NCI-H526 (cell line): ENCODE measurements at regions not wholly inside any gene's neighbourhood (a gene's known extent, or its start where the extent isn't known, plus 50 kb on each side); places are given as distances from the start of the nearest gene placed in this dataset.

Experiments
- DNase-seq, 2 experiments: peaks; one replicate each; lab custom pipeline; 2025; lab: John Stamatoyannopoulos, UW

DNA sequence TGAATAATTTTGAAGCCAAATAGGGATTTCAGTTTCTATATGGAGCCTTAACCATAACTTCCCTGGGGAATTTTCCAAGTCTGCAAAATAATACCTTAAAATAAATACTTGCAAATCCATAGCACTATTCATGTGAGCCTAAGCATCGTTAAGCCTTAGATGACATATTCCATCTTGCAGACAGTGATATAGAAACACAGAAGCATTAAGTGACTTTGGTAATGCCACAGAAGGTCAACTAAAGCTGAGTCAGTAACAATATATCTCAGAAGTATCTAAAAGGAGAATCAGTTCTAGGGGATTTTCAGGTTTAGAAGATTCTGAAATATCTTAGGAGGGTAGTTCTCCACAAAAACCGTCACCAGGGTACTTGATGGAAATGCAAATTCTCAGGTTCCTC lies 163.4 kb upstream of the COL1A2 start:
- no peak for DNase-seq

DNA sequence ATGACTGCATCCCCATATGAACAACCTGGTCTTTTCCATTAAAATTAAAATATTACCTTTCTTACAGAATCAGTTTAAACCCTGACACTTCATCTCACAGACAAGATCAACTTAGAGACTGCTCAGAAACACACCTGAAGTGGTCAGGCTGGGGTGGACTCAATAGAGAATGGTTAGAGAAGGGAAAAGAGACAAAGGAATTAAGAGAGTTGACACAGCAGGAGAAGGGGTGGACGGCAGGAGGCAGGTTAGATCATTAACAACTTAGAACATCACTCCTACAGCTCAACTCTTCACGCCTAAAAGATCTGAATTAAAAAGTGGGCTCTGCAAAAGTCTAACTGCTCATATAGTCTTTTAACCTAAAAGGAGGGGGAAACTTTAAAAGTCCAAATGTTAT lies 157.7 kb upstream of the COL1A2 start:
- DNase-seq: no peak

DNA sequence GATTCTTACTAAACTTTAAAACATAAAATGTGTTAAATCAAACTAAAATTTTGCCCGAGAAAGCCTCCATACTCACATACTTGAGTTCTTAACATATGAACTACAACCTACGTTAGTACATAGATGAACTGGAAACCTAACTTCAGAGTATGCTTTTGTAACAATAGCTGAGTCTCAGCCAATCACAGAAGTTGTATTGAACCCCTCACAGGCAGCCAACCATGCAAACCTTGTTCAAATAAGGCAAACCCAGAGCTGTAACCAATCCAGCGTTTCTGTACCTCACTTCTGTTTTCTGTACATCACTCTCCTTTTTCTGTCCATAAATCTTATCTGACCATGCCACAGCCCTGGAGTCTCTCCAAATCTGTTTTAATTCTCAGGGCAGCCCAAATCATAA lies 157.3 kb upstream of the COL1A2 start:
- no peak for DNase-seq

DNA sequence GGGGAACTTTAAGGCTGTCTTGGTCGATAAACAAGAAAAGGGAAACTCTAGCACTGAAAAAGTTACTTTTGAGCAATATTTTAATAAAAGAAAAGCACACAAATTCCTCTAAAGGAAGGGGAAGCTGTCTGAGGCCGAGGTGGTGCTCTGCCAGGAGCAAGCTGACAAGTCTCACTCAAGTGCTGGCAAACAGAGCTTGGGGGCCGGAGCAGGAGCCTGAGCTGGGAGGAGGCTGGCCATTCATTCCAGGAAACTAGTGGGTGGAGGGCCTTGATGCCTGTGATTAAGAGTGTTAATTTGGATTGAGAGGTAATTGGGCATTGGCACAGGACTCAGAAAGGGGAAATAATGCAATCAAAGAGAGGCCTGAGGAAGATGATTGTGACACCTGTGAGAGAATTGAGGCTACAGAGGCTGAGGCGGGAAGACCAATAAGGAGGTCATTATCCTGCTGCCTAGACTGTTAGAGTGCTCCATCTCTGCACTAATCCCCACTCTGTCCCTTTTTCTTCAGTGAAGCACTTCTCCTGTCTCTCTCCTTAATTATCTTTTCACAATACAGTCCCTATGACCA lies 154.9 kb upstream of the COL1A2 start:
- DNase-seq: no peak

DNA sequence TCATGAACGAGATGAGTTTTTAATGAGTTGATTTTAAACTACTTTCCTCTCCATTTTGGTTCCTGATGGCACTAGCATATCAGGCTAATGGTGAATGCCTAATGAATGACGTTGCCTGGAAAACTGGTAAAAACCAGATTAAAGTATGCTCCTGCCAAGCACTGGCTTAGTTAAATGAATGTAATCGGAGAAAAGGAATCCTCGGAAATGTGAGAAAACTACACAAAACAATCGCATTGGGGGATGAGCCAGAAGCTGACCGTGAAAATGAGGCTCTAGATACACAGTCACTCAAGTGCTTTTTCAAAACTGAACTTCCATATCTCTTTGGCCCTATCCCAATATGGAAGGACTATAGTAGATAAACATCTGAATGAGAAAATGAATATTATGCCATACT lies 153.8 kb upstream of the COL1A2 start:
- DNase-seq: no peak

DNA sequence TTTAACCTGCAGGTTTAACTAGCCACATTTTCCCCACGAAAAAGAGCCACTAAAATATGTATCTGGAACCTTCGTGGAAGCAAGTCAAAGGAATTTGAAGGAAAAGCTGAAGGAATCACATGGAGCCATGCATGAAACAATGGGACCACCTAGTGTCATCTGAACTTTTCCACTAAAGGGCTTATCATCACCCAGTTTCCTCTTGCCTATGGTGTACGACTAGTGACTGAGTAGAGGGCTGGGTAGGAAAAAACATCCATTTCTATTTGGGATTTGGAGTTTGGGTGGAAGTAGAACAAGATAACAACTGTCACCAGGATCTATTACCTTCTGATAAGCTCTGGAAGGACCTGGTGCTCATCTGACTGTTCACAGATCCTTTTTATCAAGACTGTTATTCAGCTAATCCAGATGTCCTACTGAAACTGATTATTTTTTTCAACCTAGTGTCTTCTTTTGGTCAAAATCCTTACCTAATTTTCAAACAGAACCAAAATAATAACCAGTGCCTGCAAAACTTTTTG lies 153.2 kb upstream of the COL1A2 start:
- no peak for DNase-seq

DNA sequence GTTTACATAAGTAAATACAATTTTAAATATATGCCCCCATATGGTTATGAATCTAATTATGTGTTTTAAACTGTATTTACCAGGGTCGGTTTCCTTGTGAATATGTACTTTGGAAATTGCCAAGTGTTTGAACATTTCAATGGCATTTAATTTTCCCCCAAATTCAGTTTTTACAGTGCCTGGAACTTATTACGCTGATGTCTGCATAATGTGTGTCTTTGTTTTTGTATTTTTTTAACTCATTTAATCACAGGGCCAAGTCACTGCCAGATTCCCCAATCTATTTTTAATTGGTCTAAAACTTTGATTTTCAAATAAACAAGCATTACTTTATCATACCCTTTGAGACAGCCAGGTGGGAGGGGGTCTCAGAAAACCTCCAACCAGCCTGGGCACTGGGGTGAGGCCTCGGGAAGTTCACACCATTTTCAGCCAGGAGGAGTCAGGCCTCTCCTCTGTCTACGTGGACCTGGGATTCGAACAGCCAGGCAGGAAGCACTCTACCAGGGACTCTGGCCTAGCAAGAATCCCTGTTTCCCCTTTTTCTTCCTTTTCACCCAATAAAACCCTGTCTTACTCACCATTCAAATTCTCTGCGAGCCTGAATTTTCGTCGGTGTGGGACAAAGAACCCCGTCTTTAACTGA lies 151.5 kb upstream of the COL1A2 start:
- no peak for DNase-seq

DNA sequence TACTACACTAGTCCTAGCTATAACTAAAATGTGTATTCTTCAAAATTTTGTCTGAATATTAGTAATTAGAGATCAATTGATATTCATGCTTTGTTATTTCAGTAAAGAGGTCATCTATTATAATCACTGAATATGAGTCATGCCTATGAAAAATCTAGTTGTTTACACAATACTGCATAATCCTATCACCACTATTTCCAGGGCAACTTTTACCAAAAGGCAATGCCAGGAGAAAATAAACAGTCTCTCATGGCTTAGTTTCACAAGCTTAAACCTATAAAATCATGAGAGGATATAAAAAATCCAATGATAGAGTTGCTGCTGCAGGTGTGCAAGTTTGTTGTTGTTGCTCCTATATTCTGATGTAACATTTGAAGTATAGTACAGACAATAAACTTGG lies 149.9 kb upstream of the COL1A2 start:
- no peak for DNase-seq

DNA sequence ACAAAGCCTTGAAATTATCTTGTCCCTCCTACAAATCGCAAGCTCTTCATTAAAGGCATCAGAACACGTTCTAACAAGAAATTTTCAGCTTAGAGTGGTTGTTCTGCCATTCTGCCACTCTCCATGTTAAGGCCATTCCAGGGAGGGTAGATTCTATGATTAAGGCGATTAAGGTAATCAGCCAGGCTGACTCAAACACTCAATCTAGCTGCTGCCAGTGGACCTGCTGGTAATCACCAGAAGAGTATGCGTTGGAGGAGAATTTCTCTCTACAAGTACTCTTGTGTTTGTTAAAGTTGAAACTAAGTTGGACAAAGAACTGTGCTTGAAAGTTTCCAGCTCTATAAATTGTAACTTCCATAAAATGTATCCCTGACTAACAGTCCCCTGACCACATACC lies 149.2 kb upstream of the COL1A2 start:
- no peak for DNase-seq

DNA sequence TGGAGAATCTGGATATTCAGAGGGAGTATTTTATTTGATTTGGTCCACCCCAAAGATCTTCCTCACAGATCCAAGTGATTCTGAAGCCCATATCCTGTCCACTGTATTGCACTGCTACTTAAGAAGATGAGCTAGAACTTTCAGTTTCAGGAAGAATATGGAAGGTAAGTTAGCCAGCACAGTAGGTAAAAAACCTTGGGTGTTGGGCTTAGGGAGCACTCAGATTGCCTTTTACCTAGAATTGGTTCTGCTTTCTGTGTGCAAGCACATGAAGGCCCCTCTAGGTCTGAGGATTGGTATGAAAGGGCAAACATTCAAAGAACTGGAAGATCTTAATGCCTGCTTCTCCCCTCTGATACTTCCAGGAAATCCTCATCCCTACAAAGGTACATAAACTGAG lies 146.7 kb upstream of the COL1A2 start:
- DNase-seq: no peak

DNA sequence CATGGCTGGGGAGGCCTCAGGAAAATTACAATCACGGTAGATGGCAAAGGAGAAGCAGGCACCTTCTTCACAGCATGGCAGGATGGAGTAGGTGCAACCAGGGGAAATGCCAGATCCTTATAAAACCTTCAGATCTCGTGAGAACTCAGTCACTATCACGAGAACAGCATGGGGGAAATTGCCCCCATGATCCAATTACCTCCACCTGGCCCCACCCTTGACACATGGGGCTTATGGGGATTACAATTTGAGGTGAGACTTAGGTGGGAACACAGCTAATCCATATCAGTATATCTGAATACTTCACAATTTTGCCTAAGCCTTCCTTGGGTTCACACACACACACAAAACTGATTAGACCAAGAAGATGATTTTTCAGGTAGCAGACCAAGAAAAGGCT lies 145.1 kb upstream of the COL1A2 start:
- no peak for DNase-seq

DNA sequence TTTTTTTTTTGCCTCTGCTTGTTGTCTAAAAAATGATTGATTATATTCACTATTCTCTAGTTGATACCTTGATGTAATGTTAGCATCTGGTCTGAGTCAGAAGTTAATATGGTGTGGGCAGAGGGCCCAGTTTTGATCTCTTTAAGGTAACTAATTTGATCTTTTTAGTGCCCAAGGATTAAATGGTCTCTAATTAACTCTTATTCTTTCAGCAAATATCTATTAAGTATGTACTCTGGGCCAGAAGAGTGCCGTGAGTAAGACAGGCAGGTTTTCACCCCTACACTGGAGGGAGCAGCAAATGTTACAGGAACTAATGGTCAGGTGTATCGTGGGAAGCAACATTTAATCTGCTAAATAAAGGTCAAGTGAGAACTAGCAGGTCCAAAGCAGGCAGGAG lies 144.6 kb upstream of the COL1A2 start:
- no peak for DNase-seq

DNA sequence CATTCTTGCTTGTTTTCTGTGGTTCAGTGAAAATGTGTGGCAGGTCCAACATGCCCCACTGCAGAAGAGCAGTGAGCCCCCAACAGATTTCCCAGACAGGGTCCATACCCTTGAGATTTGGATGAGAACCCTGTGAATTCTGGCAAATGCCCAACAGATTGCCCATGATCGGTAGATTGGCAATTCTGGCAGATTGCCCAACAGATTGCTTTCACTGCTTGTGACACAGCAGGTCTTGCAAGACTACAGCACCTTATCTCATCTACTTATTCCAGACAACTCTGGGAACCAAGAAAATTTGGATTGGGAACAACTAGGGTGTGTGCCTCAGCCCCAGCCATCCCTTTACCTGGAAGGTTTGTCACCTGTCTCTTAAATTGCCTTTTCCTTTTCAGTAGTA lies 143.7 kb upstream of the COL1A2 start:
- no peak for DNase-seq

DNA sequence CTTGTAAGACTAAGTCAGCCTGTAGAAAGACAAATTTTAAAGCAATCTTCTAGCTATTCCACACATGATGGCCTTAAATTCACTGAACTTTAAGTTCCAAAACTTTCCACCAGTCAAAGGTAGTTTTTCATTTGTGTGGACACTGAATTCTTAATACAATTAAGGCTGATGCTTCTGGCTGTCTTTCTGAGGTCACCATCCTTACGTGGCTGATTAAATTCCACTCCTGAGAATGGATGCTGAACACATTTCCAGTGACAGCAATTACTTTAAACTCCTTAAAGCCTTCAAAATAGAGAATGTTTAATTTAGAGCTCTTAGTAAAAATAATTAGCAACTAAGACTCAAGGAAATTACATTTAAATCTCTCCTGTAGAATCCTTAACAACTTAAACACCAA lies 142.6 kb upstream of the COL1A2 start:
- no peak for DNase-seq

DNA sequence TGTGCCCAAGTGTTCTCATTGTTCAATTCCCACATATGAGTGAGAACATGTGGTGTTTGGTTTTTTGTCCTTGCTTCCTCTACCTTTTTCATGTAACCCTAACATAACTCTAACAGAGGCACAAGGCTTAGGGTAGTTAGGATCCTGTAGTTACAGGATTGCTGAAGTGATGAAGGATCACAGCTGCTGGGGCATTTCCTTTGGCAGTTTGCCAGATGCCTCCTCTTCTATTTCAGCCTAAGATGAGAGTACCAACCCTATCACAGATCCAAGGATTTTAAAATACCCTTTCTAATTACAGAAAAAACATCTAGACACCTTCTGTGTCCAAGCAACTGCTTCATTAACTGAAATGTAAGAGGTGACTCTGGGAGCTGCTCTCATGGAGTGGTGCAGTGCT lies 141.7 kb upstream of the COL1A2 start:
- DNase-seq: no peak

DNA sequence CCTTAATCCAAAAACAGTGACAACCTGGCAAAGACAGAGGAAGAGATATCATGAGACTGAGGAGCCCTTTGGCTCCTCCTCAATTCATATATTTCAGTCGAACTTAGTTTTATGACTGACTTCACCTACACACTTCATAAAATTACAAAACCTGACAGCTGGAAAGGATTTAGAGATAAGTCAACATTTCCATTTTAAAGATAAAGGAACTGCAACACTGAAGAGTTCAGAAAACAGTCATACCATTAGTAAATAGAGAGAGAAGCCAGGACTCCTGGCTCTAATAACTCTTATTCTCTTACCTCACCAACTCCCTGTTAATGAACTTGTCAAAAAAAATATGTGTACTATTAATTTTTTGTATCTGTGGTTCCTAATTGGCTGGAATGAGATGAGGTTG lies 141.0 kb upstream of the COL1A2 start:
- no peak for DNase-seq

DNA sequence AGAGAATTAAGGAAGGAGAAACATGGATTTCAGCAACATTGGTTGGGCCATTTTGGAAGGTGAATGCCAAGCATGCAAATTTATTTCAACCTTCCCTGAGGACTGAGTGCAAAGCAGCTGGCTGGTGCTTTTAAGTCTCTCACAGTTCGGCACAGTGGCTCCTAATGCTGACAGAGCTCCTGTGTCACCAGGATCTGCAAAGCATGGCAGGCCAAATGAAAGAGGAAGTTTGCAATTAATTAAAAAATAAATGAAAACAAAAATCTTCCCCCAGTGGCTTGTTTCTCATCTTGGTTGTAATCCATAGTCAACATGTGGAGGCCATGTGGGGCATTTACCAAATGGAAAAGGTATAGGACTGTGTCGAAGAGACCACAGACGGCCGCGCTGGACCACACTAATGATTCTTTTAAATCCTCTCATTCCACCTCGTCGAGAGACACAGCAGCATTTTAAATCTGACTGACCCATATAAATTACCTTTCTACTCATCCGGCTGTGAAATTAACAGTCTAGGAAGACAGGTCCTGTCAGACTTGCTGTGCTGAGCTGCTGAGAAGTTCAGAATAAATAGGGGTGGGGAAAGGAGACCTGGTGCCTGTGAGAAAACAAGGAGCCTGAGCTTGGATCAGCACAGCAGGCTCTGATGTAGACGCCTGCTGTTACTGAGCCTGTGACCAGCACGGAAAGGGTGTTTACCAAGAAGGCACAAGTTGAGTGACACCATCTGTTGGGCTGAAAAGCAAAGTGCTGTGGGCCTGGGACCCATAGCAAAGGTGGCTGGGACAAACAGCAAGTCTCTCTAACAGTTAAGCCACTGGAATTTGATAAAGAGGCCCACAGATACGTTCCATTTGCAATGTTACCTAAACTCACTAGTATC lies 136.0 kb upstream of the COL1A2 start:
- DNase-seq: peak in 1 of 2 experiments; percentile 21

DNA sequence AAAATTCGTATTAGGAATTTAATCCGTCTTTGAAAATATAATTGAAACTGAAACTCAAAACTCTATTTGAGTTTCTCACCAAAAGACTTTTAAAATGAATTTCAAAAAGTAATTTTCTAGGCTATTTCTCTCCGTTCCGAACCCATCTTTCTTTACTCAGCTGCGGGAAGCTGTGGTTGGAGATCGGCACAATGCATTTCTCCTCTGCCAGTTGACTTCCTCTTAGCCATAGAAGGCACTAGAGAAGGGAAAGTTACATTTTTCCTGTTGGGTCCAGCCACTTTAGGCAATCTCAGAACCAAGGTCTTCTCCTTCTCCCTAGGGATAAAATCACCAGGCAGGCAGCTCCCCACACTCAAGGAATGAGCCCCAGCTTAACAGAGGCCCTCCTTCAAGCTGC lies 133.6 kb upstream of the COL1A2 start:
- no peak for DNase-seq

DNA sequence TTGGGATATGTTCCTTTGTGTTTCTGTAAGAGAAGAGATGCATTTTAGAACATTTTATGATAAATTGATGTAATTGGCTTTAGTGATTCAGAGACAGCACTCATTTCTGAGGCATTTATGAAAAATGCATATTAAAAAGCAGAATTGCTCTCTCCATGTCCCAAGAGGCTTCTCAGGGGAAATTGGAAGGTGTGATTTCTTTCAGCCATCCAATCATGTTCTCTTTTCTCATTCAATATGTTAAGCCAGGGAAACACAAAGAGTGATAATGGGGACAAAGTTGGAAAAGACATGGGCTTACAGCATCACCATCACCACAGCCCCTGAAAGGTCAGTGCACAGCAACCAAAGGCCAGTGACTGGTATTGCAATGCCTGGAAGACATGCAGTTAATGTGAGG lies 129.9 kb upstream of the COL1A2 start:
- no peak for DNase-seq

DNA sequence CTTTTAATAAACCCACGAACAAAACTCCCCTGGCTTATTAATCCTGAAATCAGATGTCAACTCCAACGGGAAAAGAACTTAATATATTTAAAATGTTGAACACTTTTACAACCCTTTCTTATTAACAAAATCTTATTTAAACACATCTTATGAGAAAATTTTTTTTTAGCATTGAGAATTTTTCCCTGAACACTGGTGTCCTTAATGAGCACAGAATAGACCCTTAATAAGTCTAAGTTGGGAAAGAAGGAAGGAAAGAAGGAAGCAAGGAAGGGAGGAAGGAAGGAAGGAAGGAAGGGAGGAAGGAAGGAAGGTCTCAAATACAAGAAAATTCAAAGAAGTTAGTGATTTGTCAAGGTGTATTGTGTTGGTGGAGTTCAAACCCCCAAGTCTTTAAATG lies 129.2 kb upstream of the COL1A2 start:
- DNase-seq: no peak

DNA sequence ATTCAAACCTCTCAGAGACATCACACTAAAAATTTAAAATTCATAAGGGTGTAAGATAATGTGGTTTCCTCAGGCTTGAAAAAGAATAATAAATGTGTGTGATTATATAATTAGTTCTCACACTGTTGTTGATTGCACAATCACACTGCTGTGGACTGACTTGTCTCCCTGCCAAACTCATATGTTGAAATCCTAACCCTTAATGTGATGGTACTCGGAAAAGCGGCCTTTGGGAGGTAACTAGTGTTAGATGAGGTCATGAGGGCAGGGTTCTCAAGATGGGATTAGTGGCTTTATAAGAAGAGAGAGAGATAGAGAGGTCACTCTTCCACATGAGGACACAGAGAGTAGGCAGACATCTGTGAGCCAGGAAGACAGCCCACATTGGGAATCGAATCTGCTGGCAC lies 128.5 kb upstream of the COL1A2 start:
- no peak for DNase-seq

DNA sequence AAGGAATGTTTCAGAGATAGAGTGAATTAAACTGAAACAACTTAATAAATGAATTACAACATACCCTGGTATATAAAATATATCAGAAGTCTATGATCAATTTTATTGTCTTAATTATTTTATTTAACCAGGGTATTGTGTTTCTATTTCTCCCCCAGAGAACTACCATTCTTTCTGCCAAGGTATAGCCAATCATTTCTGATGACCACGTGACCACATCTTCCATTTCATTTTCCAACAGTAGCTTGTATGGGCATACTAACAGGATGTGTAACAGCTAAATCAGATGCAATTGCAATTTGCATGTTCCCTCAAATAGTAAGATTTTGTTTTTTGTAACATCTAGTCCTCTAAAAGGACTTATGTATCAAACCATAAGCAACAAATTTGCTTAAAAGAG lies 123.9 kb upstream of the COL1A2 start:
- DNase-seq: no peak
